ENCODE measurements at regions not wholly inside any gene's neighbourhood (a gene's known extent, or its start where the extent isn't known, plus 50 kb on each side); places are given as distances from the start of the nearest gene placed in this dataset.

DNA sequence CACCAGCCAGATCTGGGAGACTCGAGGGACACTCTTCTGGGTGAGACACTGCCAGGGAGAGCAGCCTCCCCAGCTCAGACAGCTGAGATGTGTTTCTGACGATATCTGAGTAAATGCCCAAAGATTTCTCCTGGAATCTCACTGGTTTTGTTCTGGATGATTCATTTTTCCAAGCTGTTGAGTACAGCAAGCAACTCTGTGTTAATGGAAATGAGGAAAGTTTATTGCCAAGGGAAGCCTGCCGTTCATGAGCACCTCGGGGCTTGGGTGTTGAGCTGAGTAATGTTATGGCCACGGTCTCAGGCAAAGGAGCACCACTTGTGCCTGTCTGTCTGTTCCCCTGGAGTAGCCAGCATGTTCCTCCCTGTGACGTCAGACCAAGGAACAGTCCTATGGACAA is 1132.4 kb downstream of the BRD1 start:
- no peak for DNase-seq (ENCODE audit: low spot score)

DNA sequence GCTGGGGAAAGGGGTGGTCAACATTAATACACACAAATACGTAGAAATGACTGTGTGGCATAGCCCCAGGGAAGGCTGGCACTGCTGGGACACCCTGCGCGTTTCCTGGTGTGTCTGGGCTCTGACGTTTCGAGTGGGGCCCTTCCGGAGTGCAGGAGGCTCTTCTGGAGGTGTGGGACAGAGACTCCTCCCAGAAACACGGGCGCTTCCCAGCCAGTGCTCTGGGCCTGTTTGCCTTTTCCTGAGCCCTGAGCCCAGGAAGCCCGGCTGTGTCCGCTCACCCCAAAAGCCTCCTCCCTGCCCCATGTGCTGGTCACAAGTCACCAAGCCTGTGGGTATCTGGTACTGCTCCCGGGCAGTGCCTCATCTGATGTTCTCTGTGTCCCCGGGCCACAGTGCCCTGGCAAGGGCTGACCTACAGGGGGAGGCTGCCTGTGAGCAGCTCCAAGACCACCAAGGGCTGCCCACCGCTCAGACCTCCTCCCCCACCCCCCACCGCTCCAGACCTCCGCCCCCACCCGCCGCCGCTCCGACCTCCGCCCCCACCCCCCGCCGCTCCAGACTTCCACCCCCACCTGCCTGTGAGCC is 1133.3 kb downstream of the BRD1 start:
- no peak for DNase-seq (ENCODE audit: low spot score)

DNA sequence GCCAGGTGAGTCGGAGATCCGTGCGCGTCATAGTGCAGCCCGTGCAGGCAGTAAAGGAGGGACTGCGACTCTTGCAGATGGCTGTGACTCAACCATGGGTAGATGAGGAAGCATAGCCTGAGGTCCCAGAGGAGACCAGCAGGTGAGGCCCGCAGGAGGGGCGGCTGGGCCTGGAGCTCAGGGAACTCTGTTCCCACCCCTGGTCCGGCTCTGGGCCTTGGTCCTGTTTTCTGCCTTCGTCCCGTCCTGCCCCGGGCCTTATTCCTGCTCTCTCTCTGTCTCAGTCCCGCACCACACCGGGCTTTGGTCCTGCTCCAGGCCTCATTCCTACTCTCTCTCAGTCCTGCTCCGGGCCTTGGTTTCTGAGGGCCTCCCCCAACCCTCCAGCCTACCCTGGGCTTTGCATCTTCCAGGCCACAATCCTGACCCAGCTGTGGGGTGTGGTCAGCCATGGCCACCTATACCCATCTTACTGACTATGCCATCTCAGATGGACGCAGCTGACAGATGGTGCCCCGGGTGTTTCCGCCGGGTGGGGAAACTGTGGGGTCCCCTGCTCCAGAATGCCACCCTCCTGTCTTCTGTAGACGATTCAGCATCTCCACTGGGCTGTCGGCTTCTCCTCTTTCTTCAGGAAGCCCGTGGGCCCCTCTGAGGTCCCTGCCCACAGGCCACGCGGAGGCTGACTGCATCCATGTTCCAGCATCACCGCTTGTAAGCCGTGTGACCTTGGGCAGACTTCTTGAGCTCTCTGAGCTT is 1134.1 kb downstream of the BRD1 start:
- DNase-seq (ENCODE audit: low spot score): no peak

GRCh38 chr22:48692734-48693376 is 1134.8 kb downstream of the BRD1 start:
- DNase-seq (ENCODE audit: low spot score): no peak

DNA sequence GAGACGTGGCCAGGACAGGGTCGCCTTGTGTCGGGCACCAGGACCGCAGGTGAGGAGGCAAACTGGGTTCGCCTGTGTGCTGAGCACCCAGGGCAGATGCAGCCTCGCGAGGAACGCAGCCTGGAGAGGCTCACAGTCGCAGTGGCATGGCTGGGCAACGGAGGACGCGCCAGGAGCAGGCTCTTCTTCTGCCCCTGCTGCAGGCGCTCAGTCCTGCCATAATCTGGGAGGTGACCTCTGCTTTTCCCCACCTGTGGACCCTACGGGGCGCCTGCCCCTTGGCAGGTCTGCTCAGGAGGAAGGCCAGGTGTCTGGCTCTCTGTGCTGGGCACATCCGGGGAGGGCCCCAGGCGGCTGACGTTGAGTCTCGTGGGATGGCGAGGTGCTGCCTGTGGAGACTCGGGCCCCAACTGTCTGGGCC is 1136.2 kb downstream of the BRD1 start:
- DNase-seq (ENCODE audit: low spot score): no peak

DNA sequence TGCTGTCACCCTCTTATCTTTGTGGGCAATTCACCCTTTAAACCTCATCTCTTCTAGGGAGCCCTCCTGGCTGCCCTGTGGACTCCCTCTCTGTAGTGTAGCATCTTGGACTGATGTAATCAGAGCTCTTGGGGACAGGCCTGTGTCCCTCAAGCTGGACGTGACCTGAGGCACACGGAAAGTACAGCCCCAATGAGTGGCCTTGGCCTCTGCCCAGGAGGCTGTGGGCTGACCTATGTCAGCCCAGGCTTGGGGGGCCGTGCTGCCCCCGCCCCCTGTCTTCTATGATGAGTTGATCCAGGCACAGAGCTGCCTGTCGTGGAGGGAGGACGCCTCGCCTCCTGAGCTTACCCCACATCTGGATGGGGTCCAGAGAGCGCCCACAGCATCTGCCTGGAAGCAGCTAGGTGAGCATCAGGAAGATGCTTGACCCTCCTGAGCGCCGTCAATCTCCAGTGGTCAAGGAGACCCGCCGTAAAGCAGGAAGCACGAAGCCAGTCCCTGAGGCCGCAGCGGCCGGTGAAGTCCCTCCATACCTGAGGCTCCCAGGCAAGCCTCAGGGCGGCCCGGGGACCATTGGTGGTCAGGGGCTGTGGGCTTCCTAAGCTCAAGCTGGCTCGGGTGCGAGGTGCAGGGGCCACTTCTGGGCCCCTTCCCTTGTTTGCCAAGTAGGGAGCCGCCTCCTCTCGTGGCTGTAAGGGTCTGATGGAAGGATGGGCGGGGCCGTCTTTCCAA is 1136.9 kb downstream of the BRD1 start:
- DNase-seq (ENCODE audit: low spot score): no peak

GRCh38 chr22:48689206-48689605 is 1138.5 kb downstream of the BRD1 start:
- DNase-seq (ENCODE audit: low spot score): no peak

DNA sequence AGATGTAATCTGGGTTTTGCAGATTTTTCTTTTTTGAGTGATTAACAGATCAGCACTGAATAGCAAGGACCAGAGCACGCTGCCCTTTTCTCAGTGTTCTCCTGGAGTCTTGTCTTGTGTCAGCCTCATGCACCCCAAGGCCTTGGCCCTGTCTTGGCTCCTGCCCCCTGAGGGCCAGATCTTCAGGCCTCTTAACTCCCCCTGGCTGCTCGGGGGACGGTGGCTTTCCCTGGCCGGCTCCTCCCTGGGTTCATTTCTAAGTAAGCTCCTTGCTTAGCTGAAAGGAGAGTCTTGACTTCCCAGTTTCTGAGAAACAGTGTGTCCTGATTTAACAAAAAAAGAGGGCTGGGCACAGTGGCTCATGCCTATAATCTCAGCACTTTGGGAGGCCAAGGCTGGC is 1139.3 kb downstream of the BRD1 start:
- no peak for DNase-seq (ENCODE audit: low spot score)

- DNase-seq (ENCODE audit: low spot score): no peak
These were observed 1140.1 kb downstream of the BRD1 start for GRCh38 chr22:48687606-48688005.

DNA sequence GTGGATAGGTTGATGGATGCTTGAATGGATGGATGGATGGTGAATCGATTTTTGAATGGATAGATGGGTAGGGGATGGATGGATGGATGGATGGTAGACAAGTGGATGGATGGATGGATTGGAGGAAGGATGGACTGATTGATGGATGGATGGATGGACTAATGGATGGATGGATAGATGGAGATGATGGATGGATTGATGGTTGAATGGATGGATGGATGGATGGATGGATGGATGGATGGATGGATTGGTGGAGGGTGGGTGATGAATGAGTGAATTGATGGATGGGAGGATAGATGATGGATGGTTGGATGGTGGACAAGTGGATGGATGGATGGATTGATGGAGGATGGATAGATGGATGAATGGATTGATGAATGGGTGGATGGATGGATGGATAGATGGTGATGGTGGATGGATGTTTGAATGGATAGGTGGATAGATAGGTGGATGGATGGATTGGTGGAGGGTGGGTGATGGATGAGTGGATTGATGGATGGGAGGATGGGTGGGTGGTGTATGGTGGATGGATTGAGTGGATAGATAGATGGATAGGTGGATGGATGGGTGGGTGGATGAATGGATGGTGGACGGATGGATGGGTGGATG is 1140.9 kb downstream of the BRD1 start:
- no peak for DNase-seq (ENCODE audit: low spot score)

- DNase-seq (ENCODE audit: low spot score): no peak
These were observed 1141.9 kb downstream of the BRD1 start for GRCh38 chr22:48685767-48686166.

- DNase-seq (ENCODE audit: low spot score): no peak
These were observed 1144.0 kb downstream of the BRD1 start for GRCh38 chr22:48683640-48684039.

GRCh38 chr22:48682504-48682903 is 1145.2 kb downstream of the BRD1 start:
- DNase-seq (ENCODE audit: low spot score): no peak

- DNase-seq (ENCODE audit: low spot score): no peak
These were observed 1147.1 kb downstream of the BRD1 start for GRCh38 chr22:48680601-48681000.

DNA sequence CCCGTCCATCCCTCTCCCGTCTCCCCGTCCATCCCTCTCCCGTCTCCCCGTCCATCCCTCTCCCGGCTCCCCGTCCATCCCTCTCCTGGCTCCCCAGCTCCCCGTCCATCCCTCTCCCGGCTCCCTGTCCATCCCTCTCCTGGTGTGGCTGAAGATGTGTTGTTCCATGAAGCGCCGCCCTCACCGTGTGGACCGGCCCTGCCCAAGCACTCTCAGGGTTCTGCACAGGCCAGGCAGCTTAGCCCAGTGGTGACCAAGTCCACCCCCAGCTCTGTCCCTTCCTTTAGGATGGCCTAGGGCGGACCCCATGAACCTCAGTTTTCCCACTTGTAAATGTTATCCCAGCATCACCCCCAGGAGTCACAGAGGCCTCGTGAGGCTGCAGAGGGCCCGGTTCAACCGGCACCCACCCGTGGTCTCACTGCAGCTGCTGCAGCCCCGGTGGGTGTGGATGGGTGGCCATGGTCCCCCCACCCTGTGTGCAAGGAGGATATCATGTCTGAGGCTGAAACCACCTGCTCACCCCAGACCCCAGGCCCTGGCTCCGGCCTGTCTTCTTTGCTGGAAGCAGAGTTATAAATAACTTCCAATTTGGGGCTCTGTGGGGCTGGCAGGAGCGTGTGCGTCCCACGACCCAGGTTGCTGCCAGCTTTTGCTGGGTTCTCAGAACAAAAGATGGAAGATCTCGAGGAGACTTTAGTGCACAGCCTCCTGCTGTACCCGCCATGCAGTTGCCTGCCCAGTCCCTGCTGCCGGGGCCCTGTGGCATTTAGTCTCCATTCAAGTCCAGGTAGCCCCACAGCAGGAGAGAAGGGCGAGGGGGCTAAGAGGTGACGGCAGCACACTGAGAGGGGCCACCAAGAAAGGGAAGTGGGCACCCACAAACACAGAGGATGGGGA is 1147.8 kb downstream of the BRD1 start:
- no peak for DNase-seq (ENCODE audit: low spot score)

GRCh38 chr22:48678171-48679135 is 1149.2 kb downstream of the BRD1 start:
- DNase-seq (ENCODE audit: low spot score): no peak

DNA sequence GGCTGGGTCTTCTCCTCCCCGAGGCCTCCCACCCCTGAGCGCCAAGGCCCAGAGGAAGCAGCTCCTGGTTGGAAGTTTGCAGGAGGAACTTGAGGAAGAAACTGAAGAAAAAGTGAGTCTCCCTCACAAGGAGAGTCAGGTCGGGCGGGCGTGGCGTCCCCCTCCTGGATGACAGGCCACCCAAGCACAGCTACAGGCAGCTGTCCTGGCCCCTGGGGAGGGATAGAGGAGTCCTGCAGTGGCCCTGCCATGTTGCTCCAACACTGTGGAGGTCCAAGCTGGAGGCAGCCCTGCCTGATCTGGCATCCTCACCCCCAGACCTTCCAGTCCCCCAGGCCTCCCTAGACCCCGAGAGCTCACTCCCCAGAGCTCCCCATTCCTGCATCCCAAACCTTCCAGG is 1150.1 kb downstream of the BRD1 start:
- DNase-seq (ENCODE audit: low spot score): no peak

GRCh38 chr22:48677168-48677520 is 1150.5 kb downstream of the BRD1 start:
- no peak for DNase-seq (ENCODE audit: low spot score)

DNA sequence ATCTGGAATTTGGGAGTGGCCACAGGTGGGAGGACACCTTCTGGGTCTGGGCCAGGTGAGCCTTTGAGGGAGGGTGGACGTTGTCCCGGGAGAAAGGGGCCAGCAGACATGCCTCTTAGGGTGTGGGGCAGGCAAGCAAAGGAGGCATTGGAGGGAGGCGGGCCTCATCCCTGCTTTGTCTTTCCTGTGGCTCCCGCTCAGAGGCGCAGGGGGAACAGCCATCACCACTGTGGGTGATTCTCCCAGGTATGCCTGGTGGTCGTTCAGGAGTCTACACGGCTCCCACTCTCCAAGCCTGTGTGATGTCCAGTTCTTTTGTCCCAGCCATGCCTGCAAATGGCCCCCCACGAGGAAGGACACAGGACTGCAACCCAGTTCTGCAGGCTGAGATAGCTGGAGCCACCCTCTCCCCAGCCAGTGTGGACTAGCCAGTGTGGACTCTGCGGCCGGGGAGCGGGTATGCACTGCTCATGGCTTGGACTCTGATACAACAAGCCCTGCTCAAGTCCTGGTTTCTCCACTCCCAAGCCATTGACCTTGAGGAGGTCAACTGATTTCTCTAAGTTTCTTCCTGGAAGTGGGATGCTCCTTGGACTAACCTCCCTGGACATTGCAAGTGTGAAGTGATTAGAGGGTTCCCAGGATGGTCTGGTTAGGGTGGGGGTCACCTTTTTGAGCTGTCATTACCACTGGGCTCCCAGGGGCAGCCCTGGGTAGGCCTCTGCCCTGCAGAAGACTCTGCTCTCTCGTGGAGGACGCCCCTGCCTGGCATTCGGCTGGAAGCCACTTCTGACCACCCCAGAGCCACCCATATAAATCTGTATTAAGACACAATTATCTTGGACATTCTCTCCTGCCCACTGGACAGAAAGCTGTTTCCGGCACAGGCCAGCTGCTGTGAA is 1151.2 kb downstream of the BRD1 start:
- DNase-seq (ENCODE audit: low spot score): no peak
